ENCODE measurements at regions not wholly inside any gene's neighbourhood (a gene's known extent, or its start where the extent isn't known, plus 50 kb on each side); places are given as distances from the start of the nearest gene placed in this dataset.

DNA sequence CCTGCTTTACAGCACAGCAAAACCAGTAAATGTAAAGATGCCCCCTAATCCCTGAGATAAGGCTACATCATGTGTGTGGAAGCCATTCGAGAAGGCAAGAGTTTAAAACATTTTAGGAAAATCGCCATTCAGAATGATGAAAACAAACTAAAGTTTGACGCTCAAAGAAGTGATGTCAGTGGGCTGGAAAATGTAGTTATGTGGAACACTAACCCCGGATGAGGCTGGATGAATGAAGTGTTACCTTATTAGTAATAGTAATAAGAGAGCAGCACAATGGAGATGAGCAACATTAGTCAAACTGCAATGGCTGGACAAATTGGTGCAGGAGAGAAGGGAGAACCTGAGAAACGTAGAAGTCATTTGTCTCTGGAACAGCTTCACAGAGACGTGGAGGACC lies 130.7 kb upstream of the ARID1B start:
- TF ChIP-seq POLR2A (IDR thresholded peaks at IDR 0.05; ENCODE audit: low read length) (no peak), GATA1 (IDR thresholded peaks at IDR 0.05; ENCODE audit: low read depth, low read length) (no peak)
